Mesothelial cell of epicardium (in vitro differentiated cells): ENCODE measurements at regions not wholly inside any gene's neighbourhood (a gene's known extent, or its start where the extent isn't known, plus 50 kb on each side); places are given as distances from the start of the nearest gene placed in this dataset.

ENCODE experiments used
- DNase-seq, 2 experiments: peaks; one replicate each; pipeline ENCODE4 v3.0.0; 2021; ENCODE audit warnings: low spot score in 2 of 2; ENCODE audit not compliant: unreplicated experiment in 2 of 2
- H3K27ac Mint-ChIP-seq: 2 replicates; pipeline ENCODE4 v1.8.0; 2021; ENCODE audit warnings: mixed read lengths
- H3K27me3 Mint-ChIP-seq: 2 replicates; pipeline ENCODE4 v1.8.0; 2021; ENCODE audit warnings: low read depth, mixed read lengths
- H3K36me3 Mint-ChIP-seq: 2 replicates; pipeline ENCODE4 v1.8.0; 2021; ENCODE audit warnings: mixed read lengths
- H3K4me1 Mint-ChIP-seq: 2 replicates; pipeline ENCODE4 v1.8.0; 2021; ENCODE audit warnings: mixed read lengths
- H3K4me3 Mint-ChIP-seq: 2 replicates; pipeline ENCODE4 v1.8.0; 2021; ENCODE audit warnings: mild to moderate bottlenecking, moderate library complexity, mixed read lengths
- H3K9me3 Mint-ChIP-seq: 2 replicates; pipeline ENCODE4 v1.8.0; 2021; ENCODE audit warnings: mixed read lengths
- CTCF ChIP-seq: fragments of 200-600 bp; sonication (generic); IDR thresholded peaks from one replicate; pipeline ENCODE4 v1.5.0; 2021; ENCODE audit warnings: antibody characterized with exemption; ENCODE audit not compliant: unreplicated experiment

- Mint-ChIP-seq H3K9me3 (no peaks in the 10 kb centered on the region), H3K27ac (no peak overlapping the region), H3K4me1 (peaks cover 58% of the 10 kb centered on the region), H3K36me3 (no peaks in the 10 kb centered on the region), H3K4me3 (no peak overlapping the region), H3K27me3 (no peaks in the 10 kb centered on the region)
- TF ChIP-seq CTCF = peak; percentile 44
- no peak for DNase-seq
Observed at GRCh38 chr20:24100370-24101011, 111.9 kb upstream of the GGTLC1 start.

- TF ChIP-seq CTCF = no peak
- DNase-seq = no peak
- H3K27me3 Mint-ChIP-seq = no peaks in the 10 kb centered on the region
- no peaks in the 10 kb centered on the region for H3K9me3 Mint-ChIP-seq
- no peaks in the 10 kb centered on the region for H3K36me3 Mint-ChIP-seq
- no peak overlapping the region for H3K4me3 Mint-ChIP-seq
- H3K27ac Mint-ChIP-seq = peak overlapping the region; percentile 13
- peaks cover 70% of the 10 kb centered on the region for H3K4me1 Mint-ChIP-seq
Observed at GRCh38 chr20:24098886-24099285, 110.3 kb upstream of the GGTLC1 start.

- no peak overlapping the region for H3K27ac Mint-ChIP-seq
- no peak overlapping the region for H3K4me3 Mint-ChIP-seq
- H3K27me3 Mint-ChIP-seq = no peaks in the 10 kb centered on the region
- DNase-seq = no peak
- H3K4me1 Mint-ChIP-seq = peaks cover 63% of the 10 kb centered on the region
- H3K9me3 Mint-ChIP-seq = no peaks in the 10 kb centered on the region
- no peak for TF ChIP-seq CTCF
- H3K36me3 Mint-ChIP-seq = no peaks in the 10 kb centered on the region
Observed at GRCh38 chr20:24097506-24098245, 109.1 kb upstream of the GGTLC1 start.

- peak overlapping the region; percentile 96 for H3K27ac Mint-ChIP-seq
Observed at GRCh38 chr20:24096864-24097450, 108.4 kb upstream of the GGTLC1 start.

GRCh38 chr20:24096264-24096663 lies 107.7 kb upstream of the GGTLC1 start:
- Mint-ChIP-seq H3K36me3 (no peaks in the 10 kb centered on the region), H3K4me1 (peaks cover 60% of the 10 kb centered on the region), H3K4me3 (no peak overlapping the region), H3K27ac (peak overlapping the region; percentile 96), H3K9me3 (no peaks in the 10 kb centered on the region), H3K27me3 (no peaks in the 10 kb centered on the region)
- TF ChIP-seq CTCF = no peak
- DNase-seq = no peak

More at GRCh38 chr20:24096864-24097450, 108.4 kb upstream of the GGTLC1 start:
- H3K4me3 Mint-ChIP-seq = peak overlapping the region; percentile 16
- no peaks in the 10 kb centered on the region for H3K9me3 Mint-ChIP-seq
- no peaks in the 10 kb centered on the region for H3K36me3 Mint-ChIP-seq
- TF ChIP-seq CTCF = no peak
- no peaks in the 10 kb centered on the region for H3K27me3 Mint-ChIP-seq
- no peak for DNase-seq
- H3K4me1 Mint-ChIP-seq = peaks cover 63% of the 10 kb centered on the region
